Cardiac muscle cell (in vitro differentiated cells and primary cell): ENCODE measurements at regions not wholly inside any gene's neighbourhood (a gene's known extent, or its start where the extent isn't known, plus 50 kb on each side); places are given as distances from the start of the nearest gene placed in this dataset.

Source experiments
- DNase-seq, 2 donors: peaks; one replicate each; pipeline versions ENCODE4 v3.0.0 to v3.0.0-alpha.2; 2010 to 2017; ENCODE audit warnings: low read depth in 1 of 2, low spot score in 1 of 2
- H3K27ac ChIP-seq: fragments of 200-600 bp; sonication (generic); 2 replicates; pipeline ENCODE4 v1.5.1; 2016
- H3K27me3 ChIP-seq: fragments of 200-600 bp; sonication (generic); 2 replicates; pipeline ENCODE4 v1.6.0; 2016; ENCODE audit warnings: control low read depth
- H3K36me3 ChIP-seq: fragments of 200-600 bp; sonication (generic); 2 replicates; pipeline ENCODE4 v1.5.1; 2016; ENCODE audit warnings: control low read depth
- H3K4me1 ChIP-seq: fragments of 200-600 bp; sonication (generic); 2 replicates; pipeline ENCODE4 v1.8.1; 2017; ENCODE audit warnings: low read depth, mild to moderate bottlenecking, mixed run types
- H3K4me3 ChIP-seq: fragments of 200-600 bp; sonication (generic); 2 replicates; pipeline ENCODE4 v1.5.1; 2016; ENCODE audit warnings: mild to moderate bottlenecking
- H3K9me3 ChIP-seq: fragments of 200-600 bp; sonication (generic); 2 replicates; pipeline ENCODE4 v1.5.1; 2017; ENCODE audit warnings: low read depth, mild to moderate bottlenecking, control low read depth
- CTCF ChIP-seq: IDR thresholded peaks from 2 replicates; pipeline ENCODE4 v1.5.1; 2012; ENCODE audit warnings: low read depth, mild to moderate bottlenecking, low read length

GRCh38 chr6:25025248-25025918, 89.6 kb upstream of the RIPOR2 start:
- Histone ChIP-seq H3K36me3 (no peaks in the 10 kb centered on the region), H3K4me3 (no peak overlapping the region), H3K4me1 (no peaks in the 10 kb centered on the region), H3K9me3 (no peaks in the 10 kb centered on the region), H3K27me3 (no peaks in the 10 kb centered on the region), H3K27ac (no peak overlapping the region)
- TF ChIP-seq CTCF = no peak
- DNase-seq = no peak

- Histone ChIP-seq H3K4me3 (no peak overlapping the region), H3K36me3 (no peaks in the 10 kb centered on the region), H3K9me3 (no peaks in the 10 kb centered on the region), H3K27ac (no peak overlapping the region), H3K4me1 (no peaks in the 10 kb centered on the region), H3K27me3 (no peaks in the 10 kb centered on the region)
- TF ChIP-seq CTCF = no peak
- DNase-seq = no peak
These were observed 90.2 kb upstream of the RIPOR2 start for GRCh38 chr6:25025919-25026301.

GRCh38 chr6:25026723-25027122, 91.0 kb upstream of the RIPOR2 start:
- TF ChIP-seq CTCF = no peak
- DNase-seq = no peak
- H3K4me3 ChIP-seq = no peak overlapping the region

GRCh38 chr6:25027221-25027916, 91.6 kb upstream of the RIPOR2 start:
- no peak for TF ChIP-seq CTCF
- H3K27me3 ChIP-seq = no peaks in the 10 kb centered on the region
- DNase-seq = no peak
- no peaks in the 10 kb centered on the region for H3K36me3 ChIP-seq
- H3K4me1 ChIP-seq = no peaks in the 10 kb centered on the region
- H3K4me3 ChIP-seq = no peak overlapping the region
- no peak overlapping the region for H3K27ac ChIP-seq
- H3K9me3 ChIP-seq = no peaks in the 10 kb centered on the region

More at GRCh38 chr6:25026723-25027122, 91.0 kb upstream of the RIPOR2 start:
- no peaks in the 10 kb centered on the region for H3K9me3 ChIP-seq
- no peaks in the 10 kb centered on the region for H3K27me3 ChIP-seq
- H3K27ac ChIP-seq = no peak overlapping the region
- no peaks in the 10 kb centered on the region for H3K36me3 ChIP-seq
- no peaks in the 10 kb centered on the region for H3K4me1 ChIP-seq

- TF ChIP-seq CTCF = no peak
- no peak for DNase-seq
- H3K36me3 ChIP-seq = no peaks in the 10 kb centered on the region
These were observed 92.6 kb upstream of the RIPOR2 start for GRCh38 chr6:25028328-25028727.

More at GRCh38 chr6:25028328-25028727, 92.6 kb upstream of the RIPOR2 start:
- Histone ChIP-seq H3K27me3 (no peaks in the 10 kb centered on the region), H3K9me3 (no peaks in the 10 kb centered on the region), H3K4me1 (no peaks in the 10 kb centered on the region), H3K4me3 (no peak overlapping the region), H3K27ac (no peak overlapping the region)
